T-helper 2 cell treated with Interferon-gamma antibody and Interleukin-4, amounts not matched to agents 5 μg/mL and 100 μg/mL, for 36 hours (primary cell): ENCODE measurements at regions not wholly inside any gene's neighbourhood (a gene's known extent, or its start where the extent isn't known, plus 50 kb on each side); places are given as distances from the start of the nearest gene placed in this dataset.

ENCODE experiments used
- DNase-seq: peaks from one replicate; pipeline ENCODE4 v3.0.0; 2021; ENCODE audit warnings: low spot score
- H3K27ac Mint-ChIP-seq: one replicate; pipeline ENCODE4 v1.8.0; 2021; ENCODE audit warnings: mild to moderate bottlenecking, mixed read lengths
- H3K27me3 Mint-ChIP-seq: one replicate; pipeline ENCODE4 v1.8.0; 2021; ENCODE audit warnings: low read depth, mixed read lengths
- H3K36me3 Mint-ChIP-seq: one replicate; pipeline ENCODE4 v1.8.0; 2021; ENCODE audit warnings: low read depth, mixed read lengths
- H3K4me1 Mint-ChIP-seq: one replicate; pipeline ENCODE4 v1.8.0; 2021; ENCODE audit warnings: low read depth, mixed read lengths
- H3K4me3 Mint-ChIP-seq: one replicate; pipeline ENCODE4 v1.8.0; 2022; ENCODE audit warnings: mild to moderate bottlenecking, moderate library complexity, mixed read lengths
- H3K9me3 Mint-ChIP-seq: one replicate; pipeline ENCODE4 v1.8.0; 2021; ENCODE audit warnings: mixed read lengths

GRCh38 chr14:82342596-82342995 is 808.9 kb upstream of the SEL1L start:
- no peak overlapping the region for H3K27ac Mint-ChIP-seq
- no peaks in the 10 kb centered on the region for H3K27me3 Mint-ChIP-seq
- H3K9me3 Mint-ChIP-seq = peaks cover 42% of the 10 kb centered on the region
- no peaks in the 10 kb centered on the region for H3K4me1 Mint-ChIP-seq
- no peak overlapping the region for H3K4me3 Mint-ChIP-seq
- DNase-seq = no peak
- no peaks in the 10 kb centered on the region for H3K36me3 Mint-ChIP-seq

- H3K27me3 Mint-ChIP-seq = no peaks in the 10 kb centered on the region
- peaks cover 23% of the 10 kb centered on the region for H3K9me3 Mint-ChIP-seq
- no peaks in the 10 kb centered on the region for H3K4me1 Mint-ChIP-seq
- no peaks in the 10 kb centered on the region for H3K36me3 Mint-ChIP-seq
- DNase-seq = no peak
- H3K27ac Mint-ChIP-seq = no peak overlapping the region
- H3K4me3 Mint-ChIP-seq = no peak overlapping the region
These were observed 811.5 kb upstream of the SEL1L start for GRCh38 chr14:82345184-82345583.

GRCh38 chr14:82354126-82354525 is 820.5 kb upstream of the SEL1L start:
- Mint-ChIP-seq H3K4me1 (no peaks in the 10 kb centered on the region), H3K4me3 (no peak overlapping the region), H3K36me3 (no peaks in the 10 kb centered on the region), H3K27me3 (no peaks in the 10 kb centered on the region), H3K27ac (no peak overlapping the region), H3K9me3 (peaks cover 36% of the 10 kb centered on the region)
- DNase-seq = no peak

- H3K4me1 Mint-ChIP-seq = no peaks in the 10 kb centered on the region
These were observed 825.5 kb upstream of the SEL1L start for GRCh38 chr14:82359201-82359600.

GRCh38 chr14:82362452-82362851 is 828.8 kb upstream of the SEL1L start:
- no peaks in the 10 kb centered on the region for H3K36me3 Mint-ChIP-seq
- DNase-seq = no peak
- peaks cover 43% of the 10 kb centered on the region for H3K9me3 Mint-ChIP-seq
- no peaks in the 10 kb centered on the region for H3K4me1 Mint-ChIP-seq
- H3K27ac Mint-ChIP-seq = no peak overlapping the region
- no peaks in the 10 kb centered on the region for H3K27me3 Mint-ChIP-seq
- no peak overlapping the region for H3K4me3 Mint-ChIP-seq

More at GRCh38 chr14:82359201-82359600, 825.5 kb upstream of the SEL1L start:
- Mint-ChIP-seq H3K27ac (no peak overlapping the region), H3K36me3 (no peaks in the 10 kb centered on the region), H3K4me3 (no peak overlapping the region), H3K27me3 (no peaks in the 10 kb centered on the region), H3K9me3 (peaks cover 41% of the 10 kb centered on the region)
- no peak for DNase-seq

GRCh38 chr14:82365471-82365870 is 831.8 kb upstream of the SEL1L start:
- Mint-ChIP-seq H3K4me1 (no peaks in the 10 kb centered on the region), H3K4me3 (no peak overlapping the region), H3K36me3 (no peaks in the 10 kb centered on the region), H3K9me3 (peaks cover 31% of the 10 kb centered on the region), H3K27ac (no peak overlapping the region), H3K27me3 (no peaks in the 10 kb centered on the region)
- DNase-seq = no peak

- H3K4me3 Mint-ChIP-seq = no peak overlapping the region
- no peak for DNase-seq
- no peaks in the 10 kb centered on the region for H3K36me3 Mint-ChIP-seq
- no peaks in the 10 kb centered on the region for H3K27me3 Mint-ChIP-seq
- no peaks in the 10 kb centered on the region for H3K4me1 Mint-ChIP-seq
- peaks cover 27% of the 10 kb centered on the region for H3K9me3 Mint-ChIP-seq
- H3K27ac Mint-ChIP-seq = no peak overlapping the region
These were observed 833.1 kb upstream of the SEL1L start for GRCh38 chr14:82366803-82367202.

GRCh38 chr14:82379291-82379690 is 845.6 kb upstream of the SEL1L start:
- no peak for DNase-seq
- H3K9me3 Mint-ChIP-seq = peaks cover 35% of the 10 kb centered on the region
- H3K4me3 Mint-ChIP-seq = no peak overlapping the region
- H3K36me3 Mint-ChIP-seq = no peaks in the 10 kb centered on the region
- H3K4me1 Mint-ChIP-seq = no peaks in the 10 kb centered on the region
- no peaks in the 10 kb centered on the region for H3K27me3 Mint-ChIP-seq
- no peak overlapping the region for H3K27ac Mint-ChIP-seq

- H3K27me3 Mint-ChIP-seq = no peaks in the 10 kb centered on the region
- peaks cover 37% of the 10 kb centered on the region for H3K9me3 Mint-ChIP-seq
- no peak overlapping the region for H3K27ac Mint-ChIP-seq
- H3K36me3 Mint-ChIP-seq = no peaks in the 10 kb centered on the region
- H3K4me1 Mint-ChIP-seq = no peaks in the 10 kb centered on the region
- no peak overlapping the region for H3K4me3 Mint-ChIP-seq
- DNase-seq = no peak
These were observed 851.4 kb upstream of the SEL1L start for GRCh38 chr14:82385048-82385447.

GRCh38 chr14:82387699-82388098 is 854.0 kb upstream of the SEL1L start:
- H3K27me3 Mint-ChIP-seq = no peaks in the 10 kb centered on the region
- no peak for DNase-seq
- H3K4me1 Mint-ChIP-seq = no peaks in the 10 kb centered on the region
- no peaks in the 10 kb centered on the region for H3K36me3 Mint-ChIP-seq
- peaks cover 34% of the 10 kb centered on the region for H3K9me3 Mint-ChIP-seq
- H3K27ac Mint-ChIP-seq = no peak overlapping the region
- no peak overlapping the region for H3K4me3 Mint-ChIP-seq

GRCh38 chr14:82388488-82388887 is 854.8 kb upstream of the SEL1L start:
- no peak for DNase-seq
- Mint-ChIP-seq H3K27ac (no peak overlapping the region), H3K4me1 (no peaks in the 10 kb centered on the region), H3K36me3 (no peaks in the 10 kb centered on the region), H3K4me3 (no peak overlapping the region), H3K27me3 (no peaks in the 10 kb centered on the region), H3K9me3 (peaks cover 31% of the 10 kb centered on the region)

GRCh38 chr14:82390586-82390985 is 856.9 kb upstream of the SEL1L start:
- no peak overlapping the region for H3K27ac Mint-ChIP-seq
- no peak overlapping the region for H3K4me3 Mint-ChIP-seq
- H3K27me3 Mint-ChIP-seq = no peaks in the 10 kb centered on the region
- peaks cover 22% of the 10 kb centered on the region for H3K9me3 Mint-ChIP-seq
- no peaks in the 10 kb centered on the region for H3K36me3 Mint-ChIP-seq
- H3K4me1 Mint-ChIP-seq = no peaks in the 10 kb centered on the region
- no peak for DNase-seq

- no peak overlapping the region for H3K4me3 Mint-ChIP-seq
- H3K27me3 Mint-ChIP-seq = no peaks in the 10 kb centered on the region
- no peaks in the 10 kb centered on the region for H3K4me1 Mint-ChIP-seq
- H3K9me3 Mint-ChIP-seq = peaks cover 11% of the 10 kb centered on the region
- no peak overlapping the region for H3K27ac Mint-ChIP-seq
- no peaks in the 10 kb centered on the region for H3K36me3 Mint-ChIP-seq
- DNase-seq = no peak
These were observed 861.3 kb upstream of the SEL1L start for GRCh38 chr14:82394916-82395315.

- Mint-ChIP-seq H3K27me3 (no peaks in the 10 kb centered on the region), H3K9me3 (peaks cover 18% of the 10 kb centered on the region), H3K4me3 (no peak overlapping the region), H3K4me1 (no peaks in the 10 kb centered on the region), H3K36me3 (no peaks in the 10 kb centered on the region), H3K27ac (no peak overlapping the region)
- DNase-seq = no peak
These were observed 864.6 kb upstream of the SEL1L start for GRCh38 chr14:82398256-82398655.

GRCh38 chr14:82403987-82404386 is 870.3 kb upstream of the SEL1L start:
- no peaks in the 10 kb centered on the region for H3K36me3 Mint-ChIP-seq
- no peaks in the 10 kb centered on the region for H3K27me3 Mint-ChIP-seq
- H3K27ac Mint-ChIP-seq = no peak overlapping the region
- H3K9me3 Mint-ChIP-seq = peaks cover 13% of the 10 kb centered on the region
- no peaks in the 10 kb centered on the region for H3K4me1 Mint-ChIP-seq
- H3K4me3 Mint-ChIP-seq = no peak overlapping the region
- DNase-seq = no peak
